Raji (cell line): ENCODE measurements at regions not wholly inside any gene's neighbourhood (a gene's known extent, or its start where the extent isn't known, plus 50 kb on each side); places are given as distances from the start of the nearest gene placed in this dataset.

ENCODE experiments used
- POLR2A ChIP-seq: IDR thresholded peaks from 2 replicates; pipeline ENCODE4 v1.6.1; 2011; ENCODE audit warnings: low read depth, low read length, control low read depth; ENCODE audit not compliant: insufficient read depth

DNA sequence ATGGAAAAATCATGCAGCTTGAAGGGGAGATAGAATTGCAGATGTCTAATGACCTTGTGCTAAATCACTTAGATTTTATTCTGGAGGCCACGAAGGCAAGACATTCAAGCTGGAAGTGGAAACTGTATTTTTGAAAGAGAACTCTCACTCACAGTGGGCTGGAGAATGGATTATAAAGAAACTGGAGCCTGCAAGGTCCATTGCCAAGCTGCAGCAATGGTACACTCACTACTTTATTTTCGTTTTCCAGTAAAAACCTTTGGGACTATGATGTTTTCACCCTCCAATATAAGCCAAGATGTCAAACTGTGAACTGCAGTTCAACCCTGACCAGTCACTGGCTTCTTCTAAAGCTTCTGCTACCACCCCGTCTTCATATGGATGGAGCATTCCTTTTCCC, 62.0 kb downstream of the SKIDA1 start:
- no peak for TF ChIP-seq POLR2A

- TF ChIP-seq POLR2A, result no peak
These were observed 67.2 kb downstream of the SKIDA1 start for GRCh38 chr10:21458126-21458871.

- no peak for TF ChIP-seq POLR2A
These were observed 69.3 kb downstream of the SKIDA1 start for GRCh38 chr10:21456160-21456559.

DNA sequence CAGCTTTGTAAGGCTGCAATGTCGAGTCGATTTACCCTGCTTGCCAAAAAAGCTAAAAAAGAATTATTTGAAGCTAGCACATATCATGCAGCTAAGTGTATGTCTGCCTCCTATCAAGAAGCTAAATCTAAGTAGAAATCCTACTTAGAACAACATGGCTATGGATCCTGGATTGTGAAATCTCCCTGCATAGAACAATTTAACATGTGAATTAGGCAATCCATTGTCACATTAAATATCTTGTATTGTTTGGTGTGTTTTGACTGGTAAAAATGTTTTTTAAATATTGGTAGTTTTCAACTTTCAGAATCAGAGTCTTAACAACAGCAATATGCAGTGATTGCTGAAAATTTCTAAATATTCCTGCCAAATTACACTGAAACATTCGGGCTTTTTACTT, 73.3 kb downstream of the SKIDA1 start:
- no peak for TF ChIP-seq POLR2A

GRCh38 chr10:21449288-21449966, 76.1 kb downstream of the SKIDA1 start:
- TF ChIP-seq POLR2A, result no peak

DNA sequence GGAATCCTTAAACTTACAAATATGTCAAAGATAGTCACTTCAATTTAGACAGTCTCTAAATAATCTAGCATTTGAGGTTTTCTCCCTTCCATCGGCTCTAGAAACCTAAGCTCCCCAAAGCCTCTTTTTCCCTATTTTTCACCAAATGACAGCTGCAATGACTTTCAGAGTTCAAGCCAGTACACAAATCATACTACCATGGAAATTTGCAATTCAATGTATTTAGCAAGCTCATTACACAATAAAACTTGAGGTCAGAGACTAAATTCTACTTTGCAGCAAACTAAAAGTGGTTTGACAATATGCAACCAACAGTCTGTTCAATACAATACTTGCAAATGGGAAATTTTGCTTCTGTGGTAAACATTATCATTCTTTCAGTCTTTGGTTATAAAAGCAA, 80.3 kb downstream of the SKIDA1 start:
- TF ChIP-seq POLR2A, result no peak

GRCh38 chr10:21441625-21442024, 83.9 kb downstream of the SKIDA1 start:
- no peak for TF ChIP-seq POLR2A

DNA sequence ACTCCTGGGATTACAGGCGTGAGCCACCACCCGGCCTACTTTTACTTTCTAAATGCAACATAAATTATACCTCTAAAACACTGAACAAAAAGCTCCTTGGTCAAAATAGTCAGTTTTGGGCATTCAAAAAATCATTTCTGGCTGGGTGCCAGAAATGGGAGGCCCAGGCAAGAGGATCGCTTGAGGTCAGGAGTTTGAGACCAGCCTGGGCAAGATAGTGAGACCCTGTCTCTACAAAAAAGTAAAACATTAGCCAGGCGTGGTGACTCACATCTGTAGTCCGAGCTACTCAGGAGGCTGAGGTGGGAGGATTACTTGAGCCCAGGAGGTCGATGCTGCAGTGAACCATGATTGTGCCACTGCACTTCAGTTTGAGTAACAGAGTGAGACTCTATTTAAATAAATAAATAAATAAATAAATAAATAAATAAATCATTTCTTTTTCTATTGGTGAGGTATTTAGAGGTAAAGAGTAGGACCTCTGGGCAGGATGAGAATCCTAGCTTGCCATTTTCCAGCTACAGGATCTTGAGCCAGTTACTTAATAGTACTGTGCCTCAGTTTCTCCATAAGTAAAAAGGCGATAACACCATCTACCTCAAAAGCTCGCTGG, 87.6 kb downstream of the SKIDA1 start:
- no peak for TF ChIP-seq POLR2A

- TF ChIP-seq POLR2A, result no peak
These were observed 93.2 kb downstream of the SKIDA1 start for GRCh38 chr10:21432266-21432665.

DNA sequence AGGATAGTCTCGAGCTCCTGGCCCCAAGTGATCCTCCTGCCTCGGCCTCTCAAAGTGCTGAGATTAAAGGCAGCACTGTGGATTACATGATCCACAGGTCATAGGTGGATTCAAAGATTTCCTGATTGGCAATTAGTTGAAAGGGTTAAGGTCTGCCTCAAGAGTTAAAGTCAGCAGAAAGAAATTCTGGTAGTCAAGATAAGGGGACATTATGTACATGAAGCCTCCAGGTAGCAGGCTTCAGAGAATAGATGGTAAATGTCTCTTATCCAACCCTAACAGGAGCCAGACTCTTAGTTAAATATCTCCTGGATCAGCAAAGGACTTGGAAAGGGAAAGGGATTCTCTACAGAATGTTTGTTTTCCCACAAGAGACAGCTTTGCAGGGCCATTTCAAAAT, 93.7 kb downstream of the SKIDA1 start:
- no peak for TF ChIP-seq POLR2A

- TF ChIP-seq POLR2A, result no peak
These were observed 97.5 kb downstream of the SKIDA1 start for GRCh38 chr10:21427804-21428481.

DNA sequence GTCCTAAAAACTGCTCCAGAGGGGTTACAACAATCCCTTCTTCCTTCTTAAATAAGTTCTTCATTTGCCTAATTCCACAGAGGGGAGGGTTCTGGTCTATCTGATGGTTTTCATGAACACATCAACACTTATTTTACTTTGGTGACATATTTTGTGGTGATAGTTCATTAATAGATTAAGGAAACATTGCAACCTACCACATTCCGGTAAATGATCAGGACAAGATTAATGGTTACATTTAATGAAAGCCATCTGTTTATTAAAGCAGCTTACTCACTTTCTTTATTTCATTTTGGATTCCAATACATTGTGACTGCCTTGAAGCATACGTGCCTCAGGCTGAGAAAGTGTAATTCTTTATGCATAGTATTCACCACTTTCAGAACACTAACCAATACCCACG, 101.0 kb downstream of the SKIDA1 start:
- TF ChIP-seq POLR2A, result no peak

GRCh38 chr10:21423850-21424249, 101.6 kb downstream of the SKIDA1 start:
- TF ChIP-seq POLR2A, result no peak

DNA sequence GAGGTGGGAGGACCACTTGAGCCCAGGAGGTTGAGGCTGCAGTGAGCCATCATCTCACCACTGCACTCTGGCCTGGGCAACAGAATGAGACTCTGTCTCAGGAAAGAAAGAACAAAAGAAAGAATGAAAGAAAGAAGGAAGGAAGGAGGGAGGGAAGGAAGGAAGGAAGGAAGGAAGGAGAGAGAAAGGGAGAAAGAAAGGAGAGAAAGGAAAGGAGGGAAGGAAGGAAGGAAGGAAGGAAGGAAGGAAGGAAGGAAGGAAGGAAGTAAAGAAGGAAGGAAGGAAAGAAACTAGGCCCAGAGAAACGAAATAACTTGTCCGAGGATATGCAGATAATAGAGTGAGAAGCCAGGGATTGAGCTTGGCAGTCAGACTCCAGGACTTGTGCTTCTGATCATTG, 102.1 kb downstream of the SKIDA1 start:
- no peak for TF ChIP-seq POLR2A

DNA sequence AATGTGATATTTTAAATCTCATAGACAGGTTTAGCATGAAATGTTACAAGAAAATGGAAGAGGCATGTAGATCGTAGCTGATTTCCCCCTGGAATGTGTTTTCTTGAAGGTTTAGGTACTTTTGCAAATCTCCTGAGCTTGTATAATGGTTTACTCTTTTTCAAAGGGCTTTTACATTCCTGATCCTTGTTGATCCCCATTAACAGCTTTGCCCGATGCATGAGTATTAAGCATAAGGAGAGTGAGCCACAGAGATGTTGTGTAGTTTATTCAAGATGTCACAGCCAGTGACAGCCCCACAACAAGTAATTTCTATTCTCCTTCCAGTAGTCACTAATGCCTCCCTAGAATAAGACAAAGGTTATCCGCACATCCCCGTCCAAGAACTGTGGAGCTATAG, 103.7 kb downstream of the SKIDA1 start:
- no peak for TF ChIP-seq POLR2A

- TF ChIP-seq POLR2A, result no peak
These were observed 104.5 kb downstream of the SKIDA1 start for GRCh38 chr10:21421016-21421415.
